ENCODE measurements at regions not wholly inside any gene's neighbourhood (a gene's known extent, or its start where the extent isn't known, plus 50 kb on each side); places are given as distances from the start of the nearest gene placed in this dataset.
"Not testable (repeated sequence)": the region's sequence is repeated elsewhere in the genome, so short reads cannot be mapped to it uniquely, and the experiment has no call there.

DNA sequence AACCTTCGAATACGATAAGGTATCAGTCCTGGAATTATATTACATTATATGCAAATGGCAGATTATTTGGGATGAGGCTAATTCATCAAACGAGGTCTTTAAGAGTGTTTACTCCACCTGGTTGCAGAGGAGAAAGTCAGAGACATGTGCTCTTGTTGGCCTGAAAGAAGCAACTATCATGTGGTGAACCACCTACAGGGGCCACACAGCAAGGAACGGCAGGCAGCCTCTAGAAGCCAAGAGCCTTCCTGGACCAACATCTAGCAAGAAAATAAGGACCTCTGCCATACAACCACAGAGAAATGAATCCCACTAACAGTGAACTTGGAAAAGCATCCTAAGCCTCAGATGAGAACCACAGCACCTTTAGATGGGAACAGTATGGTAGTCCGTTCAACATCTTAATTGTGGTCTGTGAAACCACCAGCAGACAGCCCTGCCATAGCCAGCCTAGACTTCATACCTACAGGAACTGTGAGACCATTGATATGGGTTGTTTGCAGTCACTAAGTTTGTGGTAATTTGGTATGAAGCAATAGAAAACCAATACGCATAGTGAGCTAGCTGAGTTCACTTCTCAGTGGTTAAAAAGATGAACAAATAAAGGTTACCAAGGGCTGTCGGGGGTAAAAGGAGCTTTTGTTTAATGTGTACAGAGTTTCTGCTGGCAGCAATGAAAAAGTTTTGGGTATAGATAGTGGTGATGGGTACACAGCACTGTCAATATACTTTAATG lies 345.7 kb upstream of the RUNX1 start:
- DNase-seq (ENCODE audit: low read depth in 3 of 3, low spot score in 2 of 3): no peak

DNA sequence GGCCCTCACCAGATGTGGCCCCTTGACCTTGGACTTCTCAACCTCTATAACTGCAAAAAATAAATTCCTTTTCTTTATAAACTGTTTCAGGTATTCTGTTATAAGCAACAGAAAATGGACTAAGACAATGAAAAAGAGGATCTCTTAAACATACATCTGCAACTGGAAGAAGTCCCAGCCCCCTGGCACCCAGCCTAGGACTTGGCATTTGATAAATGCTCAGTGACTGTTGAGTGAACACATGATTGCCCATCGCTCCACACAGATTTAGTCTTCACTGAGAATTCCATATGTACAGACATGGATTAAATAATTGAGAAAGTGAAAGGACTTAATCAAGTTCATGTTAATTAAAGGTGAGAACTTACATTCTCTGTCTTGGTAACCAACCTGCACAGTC lies 344.9 kb upstream of the RUNX1 start:
- DNase-seq (ENCODE audit: low read depth in 3 of 3, low spot score in 2 of 3): no peak

DNA sequence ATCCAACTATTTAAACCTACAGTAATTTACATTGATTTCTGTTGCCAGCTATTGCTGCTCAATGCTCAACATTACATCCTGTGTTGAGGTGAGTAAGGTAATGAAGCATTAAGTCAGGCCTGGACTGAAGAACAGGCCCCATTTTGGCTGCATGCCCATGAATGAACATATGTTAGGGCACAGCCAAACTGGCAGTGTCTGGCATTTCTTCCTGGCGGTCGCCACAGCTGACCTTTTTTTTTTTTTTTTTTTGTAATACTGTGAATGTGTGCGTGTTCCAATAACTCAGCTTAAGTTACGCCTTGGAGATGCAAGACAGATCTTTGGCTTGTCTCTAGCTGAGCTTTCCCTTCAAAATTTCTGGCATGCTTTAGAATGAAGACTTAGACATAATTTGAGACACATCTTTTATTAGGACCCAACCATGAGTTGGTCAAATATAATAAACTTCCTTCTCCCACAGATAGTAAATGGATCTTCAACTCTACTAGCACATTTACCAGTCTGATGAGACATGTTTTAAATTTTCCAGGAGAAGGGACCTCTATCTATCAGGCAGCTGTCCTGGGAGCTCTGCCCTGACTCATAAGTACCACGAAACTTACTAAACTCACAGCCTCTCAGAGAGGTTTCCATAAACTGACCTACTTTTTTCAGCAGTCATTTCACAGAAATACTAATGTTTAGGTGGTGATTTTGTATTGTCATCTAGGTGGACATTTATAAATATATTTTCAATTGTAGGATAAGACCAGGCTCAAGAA lies 341.1 kb upstream of the RUNX1 start:
- peak in 2 of 3 donors; percentile 19 to 25 for DNase-seq (ENCODE audit: low read depth in 3 of 3, low spot score in 2 of 3)

DNA sequence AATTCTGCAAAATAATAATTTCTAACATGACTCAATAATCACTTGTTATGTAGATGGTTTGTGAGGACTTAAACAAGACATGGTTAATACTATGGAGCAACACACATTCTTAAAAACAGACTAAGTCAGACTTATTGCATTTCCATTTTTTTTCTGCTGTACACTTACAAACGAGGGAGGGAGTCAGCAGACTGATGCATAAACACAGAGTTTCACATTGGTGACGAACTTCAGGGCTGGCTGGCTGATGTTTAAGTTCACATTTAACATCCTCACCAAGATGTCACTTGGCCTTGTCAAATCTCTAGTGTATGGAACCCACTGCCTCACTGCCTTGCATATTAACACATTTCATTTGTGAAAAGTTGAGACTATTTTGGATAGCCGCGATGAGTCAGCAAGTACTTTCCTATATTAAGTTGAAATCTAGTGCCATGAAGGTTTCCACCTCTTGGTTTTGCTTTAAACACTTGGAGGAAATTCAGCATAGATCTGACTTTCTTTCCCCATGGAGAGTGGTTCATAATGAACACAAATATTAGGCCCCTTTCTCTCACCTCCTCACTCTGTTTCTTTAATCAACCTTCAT lies 337.5 kb upstream of the RUNX1 start:
- DNase-seq (ENCODE audit: low read depth in 3 of 3, low spot score in 2 of 3): no peak

DNA sequence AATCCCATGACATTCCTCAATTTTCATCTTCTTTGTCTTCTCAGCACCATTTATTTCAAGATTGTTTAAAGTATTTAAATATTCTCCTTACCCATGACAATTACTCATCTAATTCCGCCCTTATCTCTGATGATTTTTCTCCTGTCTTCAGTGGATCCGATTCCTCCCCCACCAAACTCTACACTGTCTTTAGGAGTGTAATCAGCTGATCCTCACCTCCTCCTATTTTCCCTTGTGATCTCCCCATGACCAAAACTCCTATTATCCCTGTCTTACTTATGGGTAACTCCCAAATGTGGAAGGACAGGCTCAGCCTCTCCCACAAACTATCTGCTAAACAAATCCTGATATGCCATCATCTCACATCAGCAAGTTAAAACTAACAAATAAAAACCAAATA lies 335.3 kb upstream of the RUNX1 start:
- no peak for DNase-seq (ENCODE audit: low read depth in 3 of 3, low spot score in 2 of 3)

DNA sequence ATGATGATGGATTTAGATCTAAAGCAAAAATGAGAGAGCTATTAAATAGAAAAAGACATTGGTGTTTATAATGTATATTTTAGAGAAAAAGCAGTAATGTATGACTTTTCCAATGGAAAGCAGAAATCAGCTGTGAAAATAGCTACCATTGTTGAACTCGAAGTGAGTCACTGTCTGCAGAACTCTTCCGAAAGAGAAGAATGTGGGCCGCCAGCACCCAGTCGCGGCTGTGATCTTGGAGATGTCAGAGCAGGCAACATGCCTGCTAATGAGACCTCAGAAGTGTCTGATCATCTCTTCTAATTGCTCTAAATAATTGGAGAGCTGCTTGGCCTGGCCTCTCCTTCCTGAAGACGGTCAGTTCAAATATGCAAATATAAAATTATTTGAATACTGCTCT lies 333.6 kb upstream of the RUNX1 start:
- no peak for DNase-seq (ENCODE audit: low read depth in 3 of 3, low spot score in 2 of 3)

DNA sequence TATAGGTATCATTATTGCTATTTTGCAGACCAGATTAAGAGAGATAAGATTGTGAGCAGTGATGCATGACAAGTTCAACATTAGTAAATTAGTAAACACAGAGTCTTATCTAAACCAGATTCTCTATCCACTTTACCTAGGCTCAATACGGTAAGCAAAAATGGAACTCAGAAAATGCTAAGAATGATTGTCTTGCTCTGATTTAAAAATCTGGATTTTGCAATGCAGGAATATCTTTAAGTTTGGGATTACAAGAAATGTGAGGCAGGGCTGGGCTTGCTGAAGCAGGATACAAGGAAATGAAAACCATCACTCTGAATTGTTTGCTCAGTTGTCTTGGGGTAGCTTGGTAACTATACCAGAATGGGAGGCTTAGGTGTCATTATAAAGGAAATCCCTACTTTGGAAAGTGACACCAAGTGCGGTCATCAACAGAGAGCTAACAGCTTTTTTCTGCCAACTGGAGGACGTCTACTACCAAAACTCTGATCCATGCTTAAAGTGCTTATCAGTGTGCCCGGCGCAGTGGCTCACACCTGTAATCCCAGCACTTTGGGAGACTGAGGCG lies 332.7 kb upstream of the RUNX1 start:
- no peak for DNase-seq (ENCODE audit: low read depth in 3 of 3, low spot score in 2 of 3)

DNA sequence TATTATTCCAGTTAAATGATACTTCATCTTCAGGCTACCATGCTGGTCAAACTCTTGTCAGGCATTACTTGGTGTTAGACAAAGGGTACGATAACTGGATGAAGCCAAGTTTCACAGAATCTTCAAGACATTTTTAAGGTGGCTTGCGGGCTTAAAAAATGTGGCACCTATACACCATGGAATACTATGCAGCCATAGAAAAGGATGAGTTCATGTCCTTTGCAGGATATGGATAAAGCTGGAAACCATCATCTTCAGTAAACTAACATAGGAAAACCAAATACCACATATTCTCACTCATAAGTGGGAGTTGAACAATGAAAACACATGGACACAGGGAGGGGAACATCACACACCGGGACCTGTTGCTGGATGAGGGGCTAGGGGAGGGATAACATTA lies 331.2 kb upstream of the RUNX1 start:
- not testable (repeated sequence) for DNase-seq (ENCODE audit: low read depth in 3 of 3, low spot score in 2 of 3)

DNA sequence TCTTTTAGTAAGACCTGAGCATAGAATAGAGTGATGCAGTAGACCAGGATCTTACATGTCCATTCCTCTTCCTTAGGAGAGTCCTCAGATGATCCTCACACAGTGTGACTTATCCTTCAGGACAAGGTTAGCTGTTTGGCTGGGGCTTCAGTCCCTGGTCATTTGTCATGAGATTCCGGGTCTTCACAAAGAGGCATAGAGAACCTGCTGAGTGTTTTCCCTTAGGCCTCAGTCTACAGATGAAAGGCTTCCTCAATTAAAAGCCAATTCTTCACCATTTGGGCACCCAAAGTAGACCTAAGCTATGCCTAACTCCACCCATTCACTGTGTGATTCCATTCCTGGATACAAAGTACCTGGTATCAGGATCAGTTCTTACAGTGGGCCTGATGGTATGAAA lies 329.8 kb upstream of the RUNX1 start:
- no peak for DNase-seq (ENCODE audit: low read depth in 3 of 3, low spot score in 2 of 3)

DNA sequence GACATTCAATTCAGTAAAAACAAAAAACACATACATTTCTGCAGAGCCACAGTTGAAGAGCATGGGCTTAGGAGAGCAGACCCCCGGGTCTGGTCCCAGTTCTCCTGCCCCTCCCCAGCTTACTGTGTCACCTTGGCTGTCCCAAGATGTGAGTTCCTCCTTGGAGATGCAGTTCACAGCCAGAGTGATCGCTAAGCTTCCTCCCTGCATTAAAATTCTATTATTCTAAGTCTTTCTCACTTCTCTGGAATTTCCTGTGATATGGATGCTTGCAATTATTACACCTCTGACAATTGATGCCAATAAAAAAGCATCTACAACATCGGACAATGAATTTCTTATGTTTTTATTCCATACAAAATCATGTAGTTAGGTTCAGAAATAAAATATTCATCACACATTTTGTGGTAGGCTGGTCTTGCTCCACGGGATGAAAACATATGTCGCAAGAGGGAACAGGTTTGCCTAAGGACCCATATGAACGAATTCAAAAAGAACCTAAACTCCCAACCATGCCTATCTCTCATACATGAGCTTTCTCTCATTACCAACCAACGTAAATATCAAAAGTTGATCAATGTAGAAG lies 328.5 kb upstream of the RUNX1 start:
- no peak for DNase-seq (ENCODE audit: low read depth in 3 of 3, low spot score in 2 of 3)

DNA sequence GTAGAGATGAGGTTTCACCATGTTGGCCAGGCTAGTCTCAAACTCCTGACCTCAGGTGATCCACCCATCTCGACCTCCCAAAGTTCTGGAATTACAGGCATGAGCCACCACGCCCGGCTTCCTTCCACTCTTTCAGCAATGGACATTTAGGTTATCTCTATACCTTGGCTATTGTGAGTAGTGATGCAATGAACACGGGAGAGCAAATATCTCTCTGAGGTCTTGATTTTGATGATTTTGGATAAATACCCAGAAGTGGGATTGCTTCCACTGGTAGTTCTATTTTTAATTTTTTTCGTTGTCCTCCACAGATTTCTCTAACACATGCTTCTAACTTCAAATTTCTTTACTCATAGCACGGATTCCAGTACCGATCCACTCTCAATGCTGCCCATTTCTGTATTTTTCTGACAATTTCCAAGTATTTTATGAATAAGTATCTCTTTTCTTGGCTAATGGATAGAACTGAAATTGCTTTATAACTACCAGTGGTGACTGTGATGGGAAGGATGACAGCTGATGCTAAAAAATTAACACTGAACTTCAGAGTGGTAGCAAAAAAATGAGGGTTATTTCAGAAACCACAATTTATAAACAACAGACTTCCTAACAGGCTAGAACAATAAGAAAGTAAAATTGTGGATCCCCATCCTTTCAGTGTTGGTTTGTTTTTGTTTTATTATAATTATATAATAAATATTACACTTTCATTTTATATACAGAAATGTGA lies 327.5 kb upstream of the RUNX1 start:
- no peak for DNase-seq (ENCODE audit: low read depth in 3 of 3, low spot score in 2 of 3)

DNA sequence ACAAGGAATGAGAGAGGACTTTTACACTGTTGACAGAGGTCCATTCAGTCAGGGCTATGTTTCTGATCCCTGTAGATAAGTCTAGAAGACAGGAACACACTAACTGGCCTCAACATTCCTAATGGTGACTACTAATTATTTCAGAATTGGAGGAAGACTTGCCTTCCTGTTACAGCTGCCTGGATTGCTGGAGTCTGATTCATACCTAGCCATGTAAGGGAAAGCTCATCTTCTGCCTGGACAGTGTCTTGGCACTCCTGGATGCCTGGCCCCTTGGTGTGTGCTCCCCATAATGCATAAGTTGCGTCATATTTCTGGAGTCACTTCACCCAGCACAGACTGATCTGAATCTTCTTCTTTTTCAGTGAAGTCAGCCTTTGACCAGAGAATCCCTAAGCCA lies 326.0 kb upstream of the RUNX1 start:
- DNase-seq (ENCODE audit: low read depth in 3 of 3, low spot score in 2 of 3): no peak

DNA sequence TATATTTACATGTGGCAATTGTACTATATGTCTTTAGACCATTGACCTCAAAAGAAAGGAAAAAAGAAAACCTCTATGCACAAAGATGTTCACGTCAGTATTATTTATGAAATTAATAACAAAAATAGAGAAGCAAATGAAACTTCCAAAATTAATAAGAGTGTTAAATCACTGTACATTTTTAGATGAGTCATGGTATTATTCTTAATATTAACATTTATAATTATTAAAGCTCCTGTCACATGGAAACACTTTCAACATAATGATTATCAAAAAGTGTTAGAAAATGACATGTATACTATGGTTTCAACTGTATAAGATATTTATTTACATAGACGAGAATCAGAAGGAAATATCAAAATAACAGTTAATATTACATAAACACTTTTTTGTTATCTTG lies 324.9 kb upstream of the RUNX1 start:
- DNase-seq (ENCODE audit: low read depth in 3 of 3, low spot score in 2 of 3): no peak

DNA sequence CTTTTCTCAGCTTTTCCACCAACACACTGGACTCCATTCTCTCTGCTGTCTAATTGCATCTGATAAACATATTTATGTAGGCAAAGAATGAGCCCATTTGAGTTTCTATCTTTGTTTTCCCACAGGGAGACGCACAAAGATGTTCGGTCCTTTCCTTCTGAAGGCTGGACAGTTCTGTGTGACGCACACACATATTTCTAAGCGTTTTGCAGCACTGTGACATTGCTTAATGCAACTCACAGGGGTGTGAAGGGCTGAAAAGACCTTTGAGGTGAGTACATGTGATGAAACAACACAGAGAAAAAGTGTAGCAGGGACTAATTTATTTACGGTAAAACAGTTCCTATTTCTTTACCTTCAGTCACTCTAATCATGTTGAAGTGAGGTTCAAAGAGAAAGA lies 323.1 kb upstream of the RUNX1 start:
- DNase-seq (ENCODE audit: low read depth in 3 of 3, low spot score in 2 of 3): no peak

DNA sequence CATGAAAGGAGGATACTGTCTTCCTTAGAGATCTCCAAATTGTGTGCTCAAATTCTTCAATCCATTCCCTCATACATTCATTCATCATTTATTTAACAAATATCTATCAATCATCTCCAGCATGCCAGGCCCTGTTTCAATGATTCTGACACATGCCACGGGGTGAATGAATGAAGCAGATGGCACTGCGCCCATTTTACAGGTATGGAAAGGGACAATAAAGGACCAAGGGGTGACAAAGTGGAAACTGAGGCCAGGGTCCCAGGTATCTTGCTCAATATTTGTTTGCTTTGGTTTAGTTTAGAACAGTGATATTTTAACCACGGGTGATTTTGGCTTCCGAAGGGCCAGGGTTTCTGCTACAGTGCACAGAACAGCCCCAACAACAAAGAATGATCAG lies 321.6 kb upstream of the RUNX1 start:
- no peak for DNase-seq (ENCODE audit: low read depth in 3 of 3, low spot score in 2 of 3)

DNA sequence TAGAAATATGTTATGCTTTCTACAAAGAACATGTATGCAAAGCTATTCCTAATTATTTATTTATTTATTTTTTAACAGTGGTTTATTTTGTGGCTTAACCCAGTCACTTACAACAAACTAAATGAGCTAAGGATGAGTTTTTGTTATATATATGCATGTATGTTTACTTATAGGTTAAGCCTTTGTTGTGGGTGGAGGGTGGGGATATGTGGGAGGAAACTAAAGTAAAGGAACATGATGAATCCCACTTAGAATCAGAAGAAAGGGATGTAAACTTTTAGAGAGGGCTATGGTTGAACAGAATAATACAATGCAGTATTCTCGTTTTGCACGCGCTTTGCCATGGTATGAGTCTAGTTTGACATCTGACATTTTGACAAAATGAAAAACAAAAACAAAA lies 321.0 kb upstream of the RUNX1 start:
- no peak for DNase-seq (ENCODE audit: low read depth in 3 of 3, low spot score in 2 of 3)

DNA sequence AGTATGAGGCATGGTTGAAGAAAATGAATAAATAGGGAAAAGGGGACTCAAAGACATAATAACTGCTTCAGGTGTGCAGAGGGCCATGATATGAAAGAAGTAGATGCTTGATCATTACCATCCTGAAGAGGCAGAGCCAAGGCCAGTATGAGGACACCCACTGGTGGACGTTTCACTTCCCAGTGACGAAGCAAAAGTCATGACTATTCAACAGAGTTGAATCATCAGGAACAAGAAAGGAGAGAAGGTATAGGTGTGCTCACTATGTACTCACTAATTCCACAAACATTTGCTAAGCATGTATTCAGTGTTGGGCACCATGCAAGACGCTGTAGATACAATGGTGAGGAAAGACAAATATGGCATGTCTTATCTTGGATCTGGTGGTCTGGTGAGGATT lies 319.2 kb upstream of the RUNX1 start:
- no peak for DNase-seq (ENCODE audit: low read depth in 3 of 3, low spot score in 2 of 3)

DNA sequence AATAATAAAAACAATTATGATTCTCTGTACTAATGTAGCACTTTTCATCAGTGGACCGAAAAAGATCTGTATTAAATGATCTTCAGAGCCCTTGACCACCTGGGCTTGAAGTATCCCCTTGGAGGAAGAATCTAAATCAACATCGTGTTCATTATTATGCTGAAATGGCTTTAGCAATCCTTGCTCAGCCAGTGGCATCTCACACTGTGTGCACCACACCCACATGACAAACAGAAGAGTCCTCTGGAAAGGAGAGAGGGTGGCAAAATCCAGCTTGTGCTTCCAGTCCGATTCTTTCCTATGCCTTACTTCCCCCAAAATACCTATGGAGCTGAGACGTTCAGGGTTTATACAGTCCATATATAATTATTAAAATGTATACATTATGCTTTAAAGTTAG lies 318.5 kb upstream of the RUNX1 start:
- no peak for DNase-seq (ENCODE audit: low read depth in 3 of 3, low spot score in 2 of 3)

DNA sequence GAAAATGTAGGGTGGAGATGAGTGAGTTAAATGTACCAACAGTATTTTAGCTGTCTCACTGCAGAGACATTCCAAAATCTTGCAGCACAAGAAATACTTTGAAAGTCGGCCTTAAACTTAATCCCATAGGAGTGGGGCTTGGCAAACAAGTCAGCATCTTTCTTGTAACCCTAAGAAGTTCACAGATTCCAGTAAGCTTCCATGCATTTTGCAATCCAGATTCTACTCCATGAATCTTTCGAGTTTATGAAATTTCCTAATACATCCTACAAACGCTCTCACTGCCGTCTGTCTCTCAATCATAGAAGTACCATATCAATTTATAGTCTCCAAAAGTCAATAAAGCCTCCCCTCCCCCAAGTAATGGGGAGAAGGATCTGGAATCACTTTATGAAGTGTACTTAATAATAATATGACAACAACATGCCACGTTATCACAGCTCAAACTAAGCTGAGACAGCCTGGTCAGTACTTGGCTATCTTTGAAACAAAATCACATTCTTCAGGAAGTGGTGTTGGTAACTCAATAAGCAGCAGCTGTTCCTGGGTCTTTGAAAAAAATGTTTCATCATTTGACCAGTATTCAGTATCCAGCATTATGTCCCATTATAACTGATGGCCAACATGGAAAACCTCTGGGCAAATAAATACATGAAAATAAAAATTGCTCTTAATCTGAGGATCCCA lies 317.4 kb upstream of the RUNX1 start:
- DNase-seq (ENCODE audit: low read depth in 3 of 3, low spot score in 2 of 3): no peak

DNA sequence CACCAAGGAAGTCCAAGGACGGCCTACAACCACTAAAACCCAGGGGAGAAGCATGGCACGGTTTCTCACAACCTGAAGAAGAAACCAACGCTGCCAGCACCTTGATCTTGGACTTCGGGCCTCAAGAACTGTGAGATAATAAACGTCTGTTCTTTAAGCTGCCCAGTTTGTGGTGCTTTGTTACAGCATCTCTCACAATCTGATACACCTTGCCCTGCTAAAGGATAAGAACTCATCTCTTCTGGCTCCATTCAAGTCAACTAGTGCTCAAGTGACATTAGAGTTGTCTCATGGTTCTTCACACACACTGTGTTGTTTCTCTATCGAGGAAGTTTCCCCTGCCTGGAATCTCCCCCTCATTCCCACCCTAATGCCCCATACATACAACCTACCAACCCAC lies 314.4 kb upstream of the RUNX1 start:
- DNase-seq (ENCODE audit: low read depth in 3 of 3, low spot score in 2 of 3): no peak

Measured in right renal cortex interstitium (tissue), 3 donors.